H1 (cell line): ENCODE measurements at regions not wholly inside any gene's neighbourhood (a gene's known extent, or its start where the extent isn't known, plus 50 kb on each side); places are given as distances from the start of the nearest gene placed in this dataset.

Source experiments
- CTCF ChIA-PET: fragments of 300-600 bp; sonication (Branson Sonifier 250); formaldehyde crosslinking; loops from one replicate; lab custom pipeline; 2021; ENCODE audit not compliant: partially characterized antibody; lab: Charles Lee
- POLR2A ChIA-PET: fragments of 300-600 bp; sonication (Branson Sonifier 250); formaldehyde crosslinking; loops from one replicate; lab custom pipeline; 2021; ENCODE audit warnings: inconsistent platforms; ENCODE audit not compliant: partially characterized antibody; lab: Charles Lee
- DNase-seq, 2 experiments: peaks; one replicate each; pipeline versions ENCODE4 v3.0.0 to v3.0.0-alpha.2; 2010 to 2022; ENCODE audit warnings: low spot score in 2 of 2, low read depth in 1 of 2, mixed read lengths in 1 of 2
- FAIRE-seq: peaks from 2 replicates; lab custom pipeline; 2011; peaks lifted over from hg19 to GRCh38; lab: Jason Lieb, UNC
- H2AFZ ChIP-seq: 2 replicates; pipeline ENCODE4 v1.8.1; 2012; ENCODE audit warnings: low read length, inconsistent platforms
- H2AK5ac ChIP-seq: 2 replicates; pipeline ENCODE4 v1.6.1; 2013; ENCODE audit warnings: low read depth, low read length
- H2BK120ac ChIP-seq: replicated peaks from 2 replicates; pipeline ENCODE3; 2013; ENCODE audit warnings: low read depth, low read length, inconsistent platforms
- H2BK12ac ChIP-seq: 2 replicates; pipeline ENCODE4 v1.6.1; 2013; ENCODE audit warnings: low read depth, low read length
- H2BK15ac ChIP-seq: 2 replicates; pipeline ENCODE4 v1.6.1; 2013; ENCODE audit warnings: low read length
- H2BK20ac ChIP-seq: 2 replicates; pipeline ENCODE4 v1.6.1; 2013; ENCODE audit warnings: low read length
- H2BK5ac ChIP-seq: 2 replicates; pipeline ENCODE4 v1.6.1; 2013; ENCODE audit warnings: low read depth, low read length
- H3K14ac ChIP-seq: 2 replicates; pipeline ENCODE4 v1.6.1; 2013; ENCODE audit warnings: inconsistent platforms; ENCODE audit not compliant: insufficient read length
- H3K18ac ChIP-seq: 2 replicates; pipeline ENCODE4 v1.6.1; 2013; ENCODE audit warnings: low read length; ENCODE audit errors: extremely low read depth
- H3K23ac ChIP-seq: 2 replicates; pipeline ENCODE4 v1.6.1; 2013; ENCODE audit warnings: inconsistent platforms; ENCODE audit not compliant: insufficient read length
- H3K23me2 ChIP-seq: 2 replicates; pipeline ENCODE4 v1.6.1; 2013; ENCODE audit warnings: low read depth, low read length
- H3K27ac ChIP-seq: 2 replicates; pipeline ENCODE4 v1.6.1; 2011; ENCODE audit warnings: low read depth, low read length, inconsistent platforms
- H3K27me3 ChIP-seq, 4 experiments: replicated peaks in 1 of 4; 1 replicate in 1 of 4; 2 replicates in 3 of 4; pipeline versions ENCODE4 v1.6.1 to v1.8.1; 2011 to 2013; ENCODE audit warnings: low read length in 3 of 4, mild to moderate bottlenecking in 3 of 4, inconsistent platforms in 2 of 4, mixed read lengths in 2 of 4, moderate library complexity in 1 of 4; ENCODE audit not compliant: control insufficient read depth in 3 of 4, insufficient read depth in 3 of 4; ENCODE audit errors: extremely low read depth in 1 of 4
- H3K36me3 ChIP-seq, 4 experiments: 2 replicates each; pipeline versions ENCODE4 v1.6.1 to v1.8.1; 2011 to 2013; ENCODE audit warnings: mild to moderate bottlenecking in 4 of 4, low read length in 3 of 4, moderate library complexity in 2 of 4, control low read depth in 1 of 4, inconsistent platforms in 1 of 4; ENCODE audit not compliant: insufficient read depth in 4 of 4, control insufficient read depth in 2 of 4
- H3K4ac ChIP-seq: replicated peaks from 2 replicates; pipeline ENCODE3; 2013; ENCODE audit warnings: low read length, low read depth, mixed read lengths, inconsistent platforms; ENCODE audit not compliant: insufficient read length
- H3K4me1 ChIP-seq, 4 experiments: replicated peaks in 1 of 4; 1 replicate in 1 of 4; 2 replicates in 3 of 4; pipeline versions ENCODE4 v1.6.1 to v1.8.1; 2011 to 2013; ENCODE audit warnings: low read length in 3 of 4, inconsistent platforms in 2 of 4, mixed read lengths in 1 of 4; ENCODE audit not compliant: insufficient read depth in 4 of 4, control insufficient read depth in 3 of 4
- H3K4me2 ChIP-seq, 2 experiments: 2 replicates each; pipeline versions ENCODE4 v1.6.1 to v1.8.1; 2011 to 2013; ENCODE audit warnings: low read depth in 2 of 2, low read length in 2 of 2, control low read depth in 1 of 2, inconsistent platforms in 1 of 2, mild to moderate bottlenecking in 1 of 2; ENCODE audit not compliant: insufficient read depth in 1 of 2
- H3K4me3 ChIP-seq, 4 experiments: fragments of 200-600, 300-600 bp in 1 of 4; sonication (generic), shearing (Covaris generic), sonication (Bioruptor Twin) in 1 of 4; 2 replicates each; pipeline versions ENCODE4 v1.5.1 to v1.8.1; 2011 to 2016; ENCODE audit warnings: low read length in 4 of 4, low read depth in 3 of 4, control low read depth in 2 of 4, inconsistent platforms in 2 of 4, mild to moderate bottlenecking in 2 of 4, mixed read lengths in 1 of 4, moderate library complexity in 1 of 4; ENCODE audit not compliant: insufficient read depth in 2 of 4; ENCODE audit errors: extremely low read depth in 1 of 4
- H3K56ac ChIP-seq: replicated peaks from 2 replicates; pipeline ENCODE3; 2013; ENCODE audit warnings: low read depth, mild to moderate bottlenecking, mixed read lengths, low read length, inconsistent platforms; ENCODE audit not compliant: insufficient read length
- H3K79me1 ChIP-seq: 2 replicates; pipeline ENCODE4 v1.6.1; 2013; ENCODE audit warnings: low read depth, low read length, control low read depth
- H3K79me2 ChIP-seq, 2 experiments: 2 replicates each; pipeline versions ENCODE4 v1.6.1 to v1.8.1; 2012 to 2013; ENCODE audit warnings: low read length in 2 of 2, mild to moderate bottlenecking in 2 of 2, inconsistent platforms in 1 of 2; ENCODE audit not compliant: insufficient read depth in 2 of 2, control insufficient read depth in 1 of 2
- H3K9ac ChIP-seq, 4 experiments: replicated peaks in 1 of 4; 1 replicate in 1 of 4; 2 replicates in 3 of 4; pipeline versions ENCODE4 v1.6.1 to v1.8.1; 2011 to 2013; ENCODE audit warnings: low read depth in 3 of 4, low read length in 3 of 4, control low read depth in 2 of 4, mild to moderate bottlenecking in 2 of 4, moderate library complexity in 2 of 4, inconsistent platforms in 1 of 4; ENCODE audit errors: extremely low read depth in 1 of 4
- H3K9me3 ChIP-seq, 2 experiments: 2 replicates each; pipeline versions ENCODE4 v1.6.1 to v1.8.1; 2012 to 2013; ENCODE audit warnings: mild to moderate bottlenecking in 2 of 2, moderate library complexity in 2 of 2, control low read depth in 1 of 2, inconsistent platforms in 1 of 2, low read depth in 1 of 2, low read length in 1 of 2, mixed read lengths in 1 of 2; ENCODE audit not compliant: insufficient read depth in 2 of 2
- H4K20me1 ChIP-seq, 2 experiments: replicated peaks in 1 of 2; 2 replicates each; pipeline versions ENCODE3 to v1.8.1; 2011 to 2013; ENCODE audit warnings: inconsistent platforms in 2 of 2, low read length in 2 of 2, mild to moderate bottlenecking in 1 of 2; ENCODE audit not compliant: insufficient read depth in 2 of 2, control insufficient read depth in 1 of 2
- H4K5ac ChIP-seq: 2 replicates; pipeline ENCODE4 v1.6.1; 2013; ENCODE audit warnings: low read length, low read depth, mixed read lengths, inconsistent platforms; ENCODE audit not compliant: insufficient read length
- H4K8ac ChIP-seq: 2 replicates; pipeline ENCODE4 v1.8.0; 2013; ENCODE audit warnings: mild to moderate bottlenecking, moderate library complexity, low read length, inconsistent platforms; ENCODE audit not compliant: insufficient read depth; ENCODE audit errors: extremely low read depth
- H4K91ac ChIP-seq: replicated peaks from 2 replicates; pipeline ENCODE3; 2013; ENCODE audit warnings: low read length, mixed read lengths, inconsistent platforms; ENCODE audit not compliant: insufficient read length
- CBX8 ChIP-seq: fragments of 300-800, 300-1000 bp; sonication (generic); IDR thresholded peaks from 2 replicates; pipeline ENCODE4 v1.7.1; 2016; ENCODE audit warnings: low read depth, low read length, borderline replicate concordance
- MAFK ChIP-seq: IDR thresholded peaks from 2 replicates; pipeline ENCODE4 v1.6.1; 2012; ENCODE audit warnings: low read depth, mild to moderate bottlenecking, improper control_type of control experiment, low read length
- NRF1 ChIP-seq: IDR thresholded peaks from 2 replicates; pipeline ENCODE4 v1.6.1; 2011; ENCODE audit warnings: mild to moderate bottlenecking, low read depth, low read length, improper control_type of control experiment
- SP1 ChIP-seq: IDR thresholded peaks from 2 replicates; pipeline ENCODE4 v1.6.1; 2011; ENCODE audit warnings: low read depth, low read length
- SP4 ChIP-seq: IDR thresholded peaks from 2 replicates; pipeline ENCODE4 v1.6.1; 2012; ENCODE audit warnings: low read length, inconsistent platforms
- WGBS, 2 experiments: shearing (Covaris generic) in 1 of 2; methylation state at CpG; one replicate each; pipeline versions ENCODE4 v1.1.6 to v1.1.7; 2013 to 2015; ENCODE audit warnings: low lambda C conversion rate in 2 of 2, mixed read lengths in 2 of 2, inconsistent platforms in 1 of 2, low coverage in 1 of 2, missing lambda C conversion rate in 1 of 2; ENCODE audit not compliant: insufficient replicate concordance in 2 of 2, insufficient coverage in 1 of 2, insufficient read length in 1 of 2; ENCODE audit errors: extremely low coverage in 1 of 2, missing lambda C conversion rate in 1 of 2; 5-methylcytosine and 5-hydroxymethylcytosine counted together
- TF ChIP-seq, protein P1 (sequence below): IDR thresholded peaks from 2 replicates; pipeline ENCODE4 v1.6.1; 2012; ENCODE audit warnings: inconsistent platforms

DNA sequence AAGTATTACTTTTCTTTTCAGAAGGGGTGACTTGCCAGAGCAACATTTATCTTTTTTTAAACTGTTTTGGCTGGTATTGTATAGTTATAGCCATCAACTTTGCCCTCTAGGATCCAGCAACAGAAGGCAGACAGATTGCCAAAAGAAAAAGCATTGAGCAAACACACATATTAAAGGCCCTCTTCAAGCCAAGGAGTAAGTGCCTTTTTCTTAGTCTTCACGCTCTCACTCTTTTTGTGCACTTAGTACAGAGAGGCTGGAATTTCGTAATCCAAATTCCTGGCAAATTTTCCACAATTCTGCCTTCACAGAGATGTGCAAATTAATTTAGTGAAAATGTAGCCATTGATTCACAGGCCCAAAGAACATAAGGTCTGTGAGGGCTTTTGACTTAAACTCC is 253.1 kb upstream of the EDA2R start:
- Histone ChIP-seq H3K79me2 (no peaks in the 10 kb centered on the region), H3K14ac (no peak overlapping the region), H4K20me1 (no peaks in the 10 kb centered on the region), H2BK5ac (no peak overlapping the region), H2BK15ac (no peak overlapping the region), H3K18ac (no peak overlapping the region), H3K56ac (no peak overlapping the region), H3K23ac (no peak overlapping the region), H2AK5ac (no peak overlapping the region), H3K79me1 (no peaks in the 10 kb centered on the region), H3K27ac (no peak overlapping the region), H3K36me3 (no peaks in the 10 kb centered on the region), H3K4me1 (no peaks in the 10 kb centered on the region), H2AFZ (no peak overlapping the region), H3K4ac (no peak overlapping the region), H4K8ac (no peak overlapping the region), H4K91ac (no peak overlapping the region), H2BK20ac (no peak overlapping the region), H2BK12ac (no peak overlapping the region), H3K9me3 (no peaks in the 10 kb centered on the region), H3K9ac (no peak overlapping the region), H3K27me3 (peaks cover 0 to 1% (median 0%) of the 10 kb centered on the region in 4 experiments; a peak in 1 of 7 replicates), H3K4me2 (no peak overlapping the region), H3K23me2 (no peaks in the 10 kb centered on the region), H3K4me3 (no peak overlapping the region), H2BK120ac (no peak overlapping the region), H4K5ac (no peak overlapping the region)
- DNase-seq (no peak), FAIRE-seq (no peak)
- TF ChIP-seq CBX8 (no peak), SP1 (no peak), MAFK (no peak), SP4 (no peak), NRF1 (no peak)
- TF ChIP-seq, protein P1, sequence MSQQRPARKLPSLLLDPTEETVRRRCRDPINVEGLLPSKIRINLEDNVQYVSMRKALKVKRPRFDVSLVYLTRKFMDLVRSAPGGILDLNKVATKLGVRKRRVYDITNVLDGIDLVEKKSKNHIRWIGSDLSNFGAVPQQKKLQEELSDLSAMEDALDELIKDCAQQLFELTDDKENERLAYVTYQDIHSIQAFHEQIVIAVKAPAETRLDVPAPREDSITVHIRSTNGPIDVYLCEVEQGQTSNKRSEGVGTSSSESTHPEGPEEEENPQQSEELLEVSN: no peak
- ChIA-PET POLR2A (no interaction called here), CTCF (no interaction called here)
- 91% methylated on average over 2 of the region's 2 CpGs; no CpG with 5 or more reads in 1 of the 2 experiments for WGBS, 2 experiments
